Endothelial cell of umbilical vein (primary cell): ENCODE measurements at regions not wholly inside any gene's neighbourhood (a gene's known extent, or its start where the extent isn't known, plus 50 kb on each side); places are given as distances from the start of the nearest gene placed in this dataset.

Source experiments
- BruUV-seq: library from RNA; stranded (reverse); fragments of 400-500 nt; replicated peaks from 2 replicates; lab custom pipeline; 2021; lab: Mats Ljungman, UMichigan
- CTCF ChIA-PET: fragments of 300-600, 350-600 bp; sonication (Branson Sonifier 250); formaldehyde crosslinking; loops from one replicate; lab custom pipeline; 2021; ENCODE audit warnings: antibody characterized with exemption, inconsistent platforms; lab: Charles Lee
- POLR2A ChIA-PET: fragments of 300-600, 350-600 bp; sonication (Branson Sonifier 250); formaldehyde crosslinking; loops from one replicate; lab custom pipeline; 2021; ENCODE audit warnings: antibody characterized with exemption, inconsistent platforms; lab: Charles Lee
- DNase-seq: peaks from one replicate; pipeline ENCODE4 v3.0.0-alpha.2; 2011; ENCODE audit warnings: low read depth, low spot score
- FAIRE-seq: peaks from 2 replicates; lab custom pipeline; 2011; peaks lifted over from hg19 to GRCh38; lab: Jason Lieb, UNC
- H2AFZ ChIP-seq: 2 replicates; pipeline ENCODE4 v1.6.0; 2012; ENCODE audit warnings: low read depth, low read length, control low read depth, inconsistent platforms
- H3K27ac ChIP-seq: 2 replicates; pipeline ENCODE4 v1.5.1; 2011; ENCODE audit warnings: low read depth, mild to moderate bottlenecking, control low read depth, low read length, moderate library complexity; ENCODE audit not compliant: insufficient read depth
- H3K27me3 ChIP-seq, 2 experiments: 2 replicates each; pipeline versions ENCODE4 v1.6.0 to v1.6.1; 2011; ENCODE audit warnings: low read length in 2 of 2, mixed read lengths in 1 of 2; ENCODE audit not compliant: control insufficient read depth in 2 of 2, insufficient read depth in 2 of 2
- H3K36me3 ChIP-seq, 2 experiments: 2 replicates in 1 of 2; 3 replicates in 1 of 2; pipeline ENCODE4 v1.5.1; 2011; ENCODE audit warnings: low read length in 2 of 2, mild to moderate bottlenecking in 1 of 2, moderate library complexity in 1 of 2; ENCODE audit not compliant: control insufficient read depth in 2 of 2, insufficient read depth in 2 of 2; ENCODE audit errors: extremely low read depth in 1 of 2
- H3K4me1 ChIP-seq: 3 replicates; pipeline ENCODE4 v1.5.1; 2011; ENCODE audit warnings: mild to moderate bottlenecking, low read length; ENCODE audit not compliant: control insufficient read depth, insufficient read depth; ENCODE audit errors: extremely low read depth
- H3K4me2 ChIP-seq: 2 replicates; pipeline ENCODE4 v1.6.1; 2011; ENCODE audit warnings: low read length, control low read depth, mixed read lengths; ENCODE audit not compliant: insufficient read depth
- H3K4me3 ChIP-seq, 3 experiments: fragments of 200-600 bp in 1 of 3; sonication (generic), shearing (Covaris generic) in 1 of 3; replicated peaks in 1 of 3; 2 replicates each; pipeline ENCODE4 v1.5.1; 2011 to 2016; ENCODE audit warnings: control low read depth in 3 of 3, low read length in 3 of 3, mild to moderate bottlenecking in 2 of 3, inconsistent platforms in 1 of 3, low read depth in 1 of 3, moderate library complexity in 1 of 3; ENCODE audit not compliant: insufficient read depth in 1 of 3
- H3K79me2 ChIP-seq: 2 replicates; pipeline ENCODE4 v1.6.0; 2012; ENCODE audit warnings: low read length, inconsistent platforms; ENCODE audit not compliant: control insufficient read depth, insufficient read depth
- H3K9ac ChIP-seq: replicated peaks from 2 replicates; pipeline ENCODE3; 2011; ENCODE audit warnings: low read length, control low read depth; ENCODE audit not compliant: insufficient read depth; ENCODE audit errors: extremely low read depth
- H3K9me1 ChIP-seq: replicated peaks from 3 replicates; pipeline ENCODE4 v1.6.0; 2011; ENCODE audit warnings: mild to moderate bottlenecking, low read length; ENCODE audit not compliant: control insufficient read depth, insufficient read depth; ENCODE audit errors: extremely low read depth
- H3K9me3 ChIP-seq: replicated peaks from 2 replicates; pipeline ENCODE4 v1.5.1; 2012; ENCODE audit warnings: low read length, inconsistent platforms; ENCODE audit not compliant: control insufficient read depth, insufficient read depth
- H4K20me1 ChIP-seq: replicated peaks from 2 replicates; pipeline ENCODE3; 2011; ENCODE audit warnings: mild to moderate bottlenecking, low read length; ENCODE audit not compliant: control insufficient read depth, insufficient read depth; ENCODE audit errors: extremely low read depth
- EZH2 ChIP-seq: IDR thresholded peaks from 2 replicates; pipeline ENCODE4 v1.6.1; 2012; ENCODE audit warnings: borderline replicate concordance, low read depth, mild to moderate bottlenecking, moderate library complexity, low read length, inconsistent platforms; ENCODE audit not compliant: severe bottlenecking
- FOS ChIP-seq: IDR thresholded peaks from 2 replicates; pipeline ENCODE4 v1.6.1; 2011; ENCODE audit warnings: mild to moderate bottlenecking, low read length, moderate library complexity, borderline replicate concordance; ENCODE audit not compliant: insufficient read depth
- GATA2 ChIP-seq: IDR thresholded peaks from 2 replicates; pipeline ENCODE4 v1.7.0; 2011; ENCODE audit warnings: low read depth, mild to moderate bottlenecking, moderate library complexity, mixed read lengths, low read length; ENCODE audit not compliant: insufficient read length, insufficient read depth
- JUN ChIP-seq: IDR thresholded peaks from 2 replicates; pipeline ENCODE4 v1.6.1; 2011; ENCODE audit warnings: borderline replicate concordance, low read depth; ENCODE audit not compliant: insufficient read length, insufficient read depth
- MYC ChIP-seq: IDR thresholded peaks from one replicate; pipeline ENCODE4 v1.6.1; 2011; ENCODE audit warnings: mild to moderate bottlenecking, low read depth, low read length
- POLR2A ChIP-seq: IDR thresholded peaks from 2 replicates; pipeline ENCODE4 v1.6.1; 2012; ENCODE audit warnings: low read depth, mild to moderate bottlenecking, control low read depth, low read length
- POLR2AphosphoS5 ChIP-seq: IDR thresholded peaks from 2 replicates; pipeline ENCODE4 v1.6.1; 2012; ENCODE audit warnings: low read depth, mild to moderate bottlenecking, control low read depth, low read length, moderate library complexity; ENCODE audit not compliant: insufficient read depth
- dilution Hi-C: fragments of 300-500 bp; cut with MboI; formaldehyde crosslinking; loops from one replicate; pipeline ENCODE4 v1.15.0; 2019; ENCODE audit warnings: low sequenced_read_pairs; ENCODE audit not compliant: extremely low pct_ligation_motif_present
- intact Hi-C: fragments of 100-400 bp; cut with micrococcal nuclease; formaldehyde crosslinking; loops from one replicate; pipeline ENCODE4 v1.10.0; 2022
- TF ChIP-seq, protein P1 (sequence below), 2 donors: IDR thresholded peaks; 1 replicate in 1 of 2; 2 replicates in 1 of 2; pipeline ENCODE4 v1.5.1; 2011; ENCODE audit warnings: low read length in 2 of 2, mild to moderate bottlenecking in 2 of 2, moderate library complexity in 2 of 2, control low read depth in 1 of 2, inconsistent platforms in 1 of 2, low read depth in 1 of 2; ENCODE audit not compliant: insufficient read depth in 1 of 2; ENCODE audit errors: extremely low read depth in 1 of 2
- TF ChIP-seq, protein P2 (sequence below): IDR thresholded peaks from 2 replicates; pipeline ENCODE4 v1.6.1; 2011; ENCODE audit not compliant: insufficient read depth, insufficient read length

DNA sequence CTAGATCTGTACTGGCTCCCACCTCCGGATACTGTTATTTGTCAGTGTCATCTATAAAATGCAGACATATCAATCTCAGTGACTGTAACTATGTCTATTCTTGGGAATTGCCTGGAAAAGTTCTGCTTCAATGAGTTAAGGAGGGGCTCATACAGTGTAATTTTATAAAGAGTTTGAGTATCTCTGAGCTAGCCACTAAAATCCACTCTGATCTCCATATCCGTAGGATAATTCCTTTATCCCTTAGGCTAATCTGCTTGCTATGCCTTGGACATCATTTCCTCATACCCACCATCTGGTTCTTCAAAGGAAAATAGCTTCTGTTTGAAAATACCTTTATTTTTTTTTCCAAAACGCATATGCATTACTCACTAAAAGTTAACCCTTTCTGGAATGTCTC is 863.2 kb downstream of the SUCLG1 start:
- Histone ChIP-seq H3K4me1 (no peaks in the 10 kb centered on the region), H3K4me2 (no peak overlapping the region), H3K9me1 (no peaks in the 10 kb centered on the region), H3K4me3 (no peak overlapping the region), H4K20me1 (no peaks in the 10 kb centered on the region), H3K9ac (no peak overlapping the region), H3K79me2 (no peaks in the 10 kb centered on the region), H3K27me3 (no peaks in the 10 kb centered on the region), H3K27ac (no peak overlapping the region), H3K36me3 (no peaks in the 10 kb centered on the region), H3K9me3 (no peaks in the 10 kb centered on the region), H2AFZ (no peak overlapping the region)
- no TSS peak for BruUV-seq
- ChIA-PET POLR2A (no interaction called here), CTCF (no interaction called here)
- FAIRE-seq = no peak
- DNase-seq = no peak
- intact Hi-C loops (no loop called here), dilution Hi-C loops (no loop called here)
- TF ChIP-seq POLR2AphosphoS5 = no peak
- no peak for TF ChIP-seq POLR2A
- TF ChIP-seq FOS = no peak
- TF ChIP-seq JUN = no peak
- no peak for TF ChIP-seq MYC
- TF ChIP-seq, protein P1, sequence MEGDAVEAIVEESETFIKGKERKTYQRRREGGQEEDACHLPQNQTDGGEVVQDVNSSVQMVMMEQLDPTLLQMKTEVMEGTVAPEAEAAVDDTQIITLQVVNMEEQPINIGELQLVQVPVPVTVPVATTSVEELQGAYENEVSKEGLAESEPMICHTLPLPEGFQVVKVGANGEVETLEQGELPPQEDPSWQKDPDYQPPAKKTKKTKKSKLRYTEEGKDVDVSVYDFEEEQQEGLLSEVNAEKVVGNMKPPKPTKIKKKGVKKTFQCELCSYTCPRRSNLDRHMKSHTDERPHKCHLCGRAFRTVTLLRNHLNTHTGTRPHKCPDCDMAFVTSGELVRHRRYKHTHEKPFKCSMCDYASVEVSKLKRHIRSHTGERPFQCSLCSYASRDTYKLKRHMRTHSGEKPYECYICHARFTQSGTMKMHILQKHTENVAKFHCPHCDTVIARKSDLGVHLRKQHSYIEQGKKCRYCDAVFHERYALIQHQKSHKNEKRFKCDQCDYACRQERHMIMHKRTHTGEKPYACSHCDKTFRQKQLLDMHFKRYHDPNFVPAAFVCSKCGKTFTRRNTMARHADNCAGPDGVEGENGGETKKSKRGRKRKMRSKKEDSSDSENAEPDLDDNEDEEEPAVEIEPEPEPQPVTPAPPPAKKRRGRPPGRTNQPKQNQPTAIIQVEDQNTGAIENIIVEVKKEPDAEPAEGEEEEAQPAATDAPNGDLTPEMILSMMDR (IDR thresholded peaks at IDR 0.05; ENCODE audit: extremely low read depth in 1 of 2, insufficient read depth in 1 of 2, low read depth in 1 of 2, low read length in 2 of 2) = no peak
- TF ChIP-seq EZH2 = no peak
- TF ChIP-seq, protein P2, sequence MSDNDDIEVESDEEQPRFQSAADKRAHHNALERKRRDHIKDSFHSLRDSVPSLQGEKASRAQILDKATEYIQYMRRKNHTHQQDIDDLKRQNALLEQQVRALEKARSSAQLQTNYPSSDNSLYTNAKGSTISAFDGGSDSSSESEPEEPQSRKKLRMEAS = no peak
- no peak for TF ChIP-seq GATA2
